Upper lobe of left lung (tissue), 6 donors: ENCODE measurements at regions not wholly inside any gene's neighbourhood (a gene's known extent, or its start where the extent isn't known, plus 50 kb on each side); places are given as distances from the start of the nearest gene placed in this dataset.

Source experiments
- ATAC-seq, 2 donors: fragments of 200-7000 bp; cut with Tn5 transposase; one replicate each; pipeline ENCODE4 v1.9.1; 2022; ENCODE audit warnings: mild to moderate bottlenecking in 2 of 2, moderate library complexity in 2 of 2; ENCODE audit not compliant: low FRiP score in 2 of 2
- DNase-seq, 2 donors: peaks; one replicate each; pipeline ENCODE4 v3.0.0-alpha.2; 2019 to 2020
- H3K27ac ChIP-seq, 4 donors: fragments of 200-600 bp; sonication (generic); one replicate each; pipeline ENCODE4 v1.5.1; 2016 to 2019
- H3K27me3 ChIP-seq, 4 donors: fragments of 200-600 bp; sonication (generic); one replicate each; pipeline ENCODE4 v1.5.1; 2017 to 2019
- H3K36me3 ChIP-seq, 4 donors: fragments of 200-600 bp; sonication (generic); one replicate each; pipeline ENCODE4 v1.5.1; 2016 to 2019
- H3K4me1 ChIP-seq, 4 donors: fragments of 200-600 bp; sonication (generic); one replicate each; pipeline ENCODE4 v1.5.1; 2018 to 2019
- H3K4me3 ChIP-seq, 4 donors: fragments of 200-600 bp; sonication (generic); one replicate each; pipeline ENCODE4 v1.5.1; 2017 to 2019; ENCODE audit warnings: mild to moderate bottlenecking in 2 of 4, moderate library complexity in 1 of 4
- H3K9me3 ChIP-seq, 4 donors: fragments of 200-600 bp; sonication (generic); one replicate each; pipeline ENCODE4 v1.5.1; 2018 to 2019
- EP300 ChIP-seq, 4 donors: sonication (generic); formaldehyde crosslinking; IDR thresholded peaks; one replicate each; pipeline ENCODE4 v1.5.1; 2017; ENCODE audit warnings: antibody characterized with exemption in 4 of 4, control low read depth in 2 of 4
- POLR2A ChIP-seq, 4 donors: fragments of 450-650 bp; IDR thresholded peaks; one replicate each; pipeline ENCODE4 v1.5.1; 2016 to 2017; ENCODE audit warnings: antibody characterized with exemption in 4 of 4, mild to moderate bottlenecking in 2 of 4
- POLR2AphosphoS5 ChIP-seq, 2 donors: sonication (generic); formaldehyde crosslinking; IDR thresholded peaks; one replicate each; pipeline ENCODE4 v1.5.1; 2017; ENCODE audit warnings: antibody characterized with exemption in 2 of 2
- WGBS, 2 donors: methylation state at CpG; one replicate each; pipeline ENCODE4 v1.1.5; 2017 to 2018; 5-methylcytosine and 5-hydroxymethylcytosine counted together
- TF ChIP-seq, protein P1 (sequence below), 6 experiments: fragments of 450-650 bp in 4 of 6; fragments of 200-600 bp in 2 of 6; sonication (generic) in 2 of 6; IDR thresholded peaks; one replicate each; pipeline ENCODE4 v1.5.1; 2016 to 2019; ENCODE audit warnings: antibody characterized with exemption in 6 of 6
- donor health status: DM: no; HTN: no; CAD: no; lungs with moderate emphysema.
- donor health status: DM: no; HTN: yes; CAD: no; lungs with severe emphysema.

DNA sequence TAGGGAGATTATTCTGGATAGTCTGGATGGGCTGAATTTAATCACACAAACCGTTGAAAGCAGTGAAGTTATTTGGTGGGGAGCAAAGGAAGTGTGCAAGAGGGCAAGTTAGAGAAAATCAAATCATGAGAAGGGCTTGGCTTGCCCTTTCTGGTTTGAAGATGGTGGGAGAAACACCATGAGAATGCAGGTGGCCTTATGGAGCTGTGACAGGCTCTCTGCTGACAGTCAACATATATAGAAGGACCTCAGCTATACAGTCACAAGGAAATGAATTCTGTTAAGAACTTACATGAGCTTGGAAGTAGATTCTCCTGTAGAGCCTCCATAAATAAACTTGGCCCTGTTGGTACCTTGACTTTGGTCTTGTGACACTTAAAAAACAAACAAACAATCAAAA lies 72.3 kb downstream of the GMNC start:
- no peak for TF ChIP-seq EP300 (IDR thresholded peaks at IDR 0.05)
- TF ChIP-seq POLR2A (IDR thresholded peaks at IDR 0.05) = no peak
- no peak for TF ChIP-seq POLR2AphosphoS5 (IDR thresholded peaks at IDR 0.05)
- TF ChIP-seq, protein P1, sequence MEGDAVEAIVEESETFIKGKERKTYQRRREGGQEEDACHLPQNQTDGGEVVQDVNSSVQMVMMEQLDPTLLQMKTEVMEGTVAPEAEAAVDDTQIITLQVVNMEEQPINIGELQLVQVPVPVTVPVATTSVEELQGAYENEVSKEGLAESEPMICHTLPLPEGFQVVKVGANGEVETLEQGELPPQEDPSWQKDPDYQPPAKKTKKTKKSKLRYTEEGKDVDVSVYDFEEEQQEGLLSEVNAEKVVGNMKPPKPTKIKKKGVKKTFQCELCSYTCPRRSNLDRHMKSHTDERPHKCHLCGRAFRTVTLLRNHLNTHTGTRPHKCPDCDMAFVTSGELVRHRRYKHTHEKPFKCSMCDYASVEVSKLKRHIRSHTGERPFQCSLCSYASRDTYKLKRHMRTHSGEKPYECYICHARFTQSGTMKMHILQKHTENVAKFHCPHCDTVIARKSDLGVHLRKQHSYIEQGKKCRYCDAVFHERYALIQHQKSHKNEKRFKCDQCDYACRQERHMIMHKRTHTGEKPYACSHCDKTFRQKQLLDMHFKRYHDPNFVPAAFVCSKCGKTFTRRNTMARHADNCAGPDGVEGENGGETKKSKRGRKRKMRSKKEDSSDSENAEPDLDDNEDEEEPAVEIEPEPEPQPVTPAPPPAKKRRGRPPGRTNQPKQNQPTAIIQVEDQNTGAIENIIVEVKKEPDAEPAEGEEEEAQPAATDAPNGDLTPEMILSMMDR (IDR thresholded peaks at IDR 0.05) = no peak

DNA sequence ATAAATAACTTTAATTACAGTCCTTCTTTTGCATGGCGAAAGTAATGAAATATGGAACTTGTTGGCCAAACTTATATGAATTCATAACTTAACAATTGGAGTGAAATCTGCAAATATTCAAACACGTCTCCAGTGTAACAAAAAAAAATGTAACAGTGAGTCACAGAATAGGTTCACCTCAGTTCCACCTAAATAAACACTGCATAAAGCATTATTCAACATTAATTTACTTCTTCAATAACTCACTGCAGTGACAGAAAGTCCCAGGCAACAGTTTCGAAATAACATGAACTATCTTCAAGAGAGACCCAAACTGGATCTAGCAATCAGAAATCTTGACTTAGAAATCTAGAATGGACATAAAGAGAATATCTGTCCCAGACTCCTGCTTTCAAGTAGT lies 75.6 kb downstream of the GMNC start:
- TF ChIP-seq POLR2AphosphoS5 (IDR thresholded peaks at IDR 0.05) = no peak
- TF ChIP-seq, protein P1 (IDR thresholded peaks at IDR 0.05) = no peak
- no peak for TF ChIP-seq EP300 (IDR thresholded peaks at IDR 0.05)
- TF ChIP-seq POLR2A (IDR thresholded peaks at IDR 0.05) = no peak
- Histone ChIP-seq H3K9me3 (no peaks in the 10 kb centered on the region), H3K36me3 (no peaks in the 10 kb centered on the region), H3K27me3 (no peaks in the 10 kb centered on the region), H3K4me3 (no peak overlapping the region), H3K4me1 (no peaks in the 10 kb centered on the region), H3K27ac (no peak overlapping the region)
- WGBS, 2 donors = 81 to 84% methylated on average over 3 of the region's 3 CpGs
- no peak for DNase-seq
- no peak for ATAC-seq

More for the DNA sequence above, 72.3 kb downstream of the GMNC start:
- H3K4me3 ChIP-seq = no peak overlapping the region
- H3K27ac ChIP-seq = no peak overlapping the region
- ATAC-seq (no peak), DNase-seq (no peak)
- WGBS, 2 donors = 48 to 66% methylated on average over 1 of the region's 1 CpG
- no peaks in the 10 kb centered on the region for H3K36me3 ChIP-seq
- no peaks in the 10 kb centered on the region for H3K4me1 ChIP-seq
- no peaks in the 10 kb centered on the region for H3K9me3 ChIP-seq
- H3K27me3 ChIP-seq = no peaks in the 10 kb centered on the region

DNA sequence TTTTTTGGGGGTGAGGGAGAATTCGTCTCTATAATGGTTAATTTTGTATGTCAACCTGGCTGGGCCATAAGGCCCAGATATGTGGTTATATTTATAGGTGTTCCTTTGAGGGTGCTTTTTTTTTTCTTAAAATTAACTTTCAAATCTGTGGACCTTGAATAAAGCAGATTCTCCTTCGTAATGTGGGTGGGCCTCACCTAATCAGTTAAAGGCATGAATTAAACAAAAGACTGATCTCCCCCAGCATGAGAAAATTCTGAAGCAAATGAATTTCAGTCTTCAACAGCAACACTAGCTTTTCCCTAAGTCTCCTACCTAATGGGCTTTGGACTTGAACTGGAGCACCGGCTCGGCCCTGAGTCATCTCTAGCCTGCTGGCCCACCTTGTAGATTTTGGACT lies 77.4 kb downstream of the GMNC start:
- DNase-seq (no peak), ATAC-seq (no peak)
- WGBS, 2 donors = 85 to 86% methylated on average over 4 of the region's 4 CpGs
- H3K27ac ChIP-seq = no peak overlapping the region
- TF ChIP-seq POLR2AphosphoS5 (IDR thresholded peaks at IDR 0.05) (no peak), EP300 (IDR thresholded peaks at IDR 0.05) (no peak), POLR2A (IDR thresholded peaks at IDR 0.05) (no peak)
- TF ChIP-seq, protein P1 (IDR thresholded peaks at IDR 0.05) = no peak
- no peaks in the 10 kb centered on the region for H3K27me3 ChIP-seq
- H3K4me3 ChIP-seq = no peak overlapping the region
- H3K9me3 ChIP-seq = no peaks in the 10 kb centered on the region
- H3K36me3 ChIP-seq = no peaks in the 10 kb centered on the region
- no peaks in the 10 kb centered on the region for H3K4me1 ChIP-seq

DNA sequence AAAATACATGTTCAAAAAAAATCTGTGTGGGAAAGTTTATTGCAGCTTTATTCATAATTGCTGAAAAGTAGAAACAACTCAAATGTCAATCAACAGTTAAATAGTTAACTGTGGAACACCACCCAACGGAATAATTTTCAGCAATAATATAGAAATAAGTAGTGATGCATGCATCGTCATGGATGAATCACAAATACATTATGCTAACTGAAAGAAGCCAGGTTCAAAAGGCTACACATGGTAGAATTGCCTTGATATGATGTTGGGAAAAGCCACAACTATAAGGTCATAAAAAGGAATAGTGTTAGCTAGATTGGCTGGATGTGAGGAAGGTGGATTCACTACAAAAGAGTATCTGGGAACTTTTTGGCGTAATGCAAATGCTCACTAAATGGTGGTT lies 82.0 kb downstream of the GMNC start:
- 88 to 95% methylated on average over 3 of the region's 3 CpGs for WGBS, 2 donors
- H3K27me3 ChIP-seq = no peaks in the 10 kb centered on the region
- DNase-seq = no peak
- no peaks in the 10 kb centered on the region for H3K4me1 ChIP-seq
- H3K9me3 ChIP-seq = no peaks in the 10 kb centered on the region
- H3K4me3 ChIP-seq = no peak overlapping the region
- ATAC-seq = no peak
- TF ChIP-seq POLR2A (IDR thresholded peaks at IDR 0.05) = no peak
- no peak for TF ChIP-seq EP300 (IDR thresholded peaks at IDR 0.05)
- no peak for TF ChIP-seq POLR2AphosphoS5 (IDR thresholded peaks at IDR 0.05)
- TF ChIP-seq, protein P1 (IDR thresholded peaks at IDR 0.05) = no peak
- no peak overlapping the region for H3K27ac ChIP-seq
- H3K36me3 ChIP-seq = no peaks in the 10 kb centered on the region

DNA sequence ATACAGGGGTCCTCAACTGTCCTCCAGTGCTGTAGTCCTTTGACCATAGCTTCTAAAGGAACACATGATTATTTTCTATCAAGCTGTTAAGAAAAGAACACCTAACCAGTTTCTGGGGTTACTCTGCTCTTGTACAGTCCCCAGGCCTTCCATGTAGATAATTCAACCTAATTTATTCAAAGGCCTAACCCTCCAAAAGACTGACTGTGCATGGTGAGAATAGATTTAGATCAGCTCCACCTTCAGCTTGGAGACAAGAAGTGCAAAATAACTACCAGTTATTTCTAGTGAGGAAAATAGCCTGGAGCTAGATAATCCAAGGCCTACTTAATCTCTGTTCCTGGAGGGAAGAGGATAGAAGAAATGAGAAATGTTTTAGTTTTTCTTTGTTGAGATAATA lies 87.9 kb downstream of the GMNC start:
- H3K36me3 ChIP-seq = no peaks in the 10 kb centered on the region
- no peak for DNase-seq
- H3K27me3 ChIP-seq = no peaks in the 10 kb centered on the region
- no peak for ATAC-seq
- no peak overlapping the region for H3K4me3 ChIP-seq
- H3K27ac ChIP-seq = no peak overlapping the region
- H3K9me3 ChIP-seq = no peaks in the 10 kb centered on the region
- no peak for TF ChIP-seq POLR2AphosphoS5 (IDR thresholded peaks at IDR 0.05)
- TF ChIP-seq, protein P1 (IDR thresholded peaks at IDR 0.05) = no peak
- no peak for TF ChIP-seq EP300 (IDR thresholded peaks at IDR 0.05)
- no peak for TF ChIP-seq POLR2A (IDR thresholded peaks at IDR 0.05)
- no peaks in the 10 kb centered on the region for H3K4me1 ChIP-seq
